ENCODE measurements at regions not wholly inside any gene's neighbourhood (a gene's known extent, or its start where the extent isn't known, plus 50 kb on each side); places are given as distances from the start of the nearest gene placed in this dataset.

GRCh38 chr5:143755966-143756365, 56.0 kb upstream of the HMHB1 start:
- H4K20me1 ChIP-seq (replicated peaks in 1 of 2; ENCODE audit: control insufficient read depth in 1 of 2, insufficient read depth in 2 of 2, low read length in 2 of 2): no peaks in the 10 kb centered on the region
- H2BK20ac ChIP-seq (ENCODE audit: low read length): no peak overlapping the region
- peaks cover 0 to 5% (median 0%) of the 10 kb centered on the region in 4 experiments; a peak in 2 of 7 replicates for H3K4me1 ChIP-seq (replicated peaks in 1 of 4; ENCODE audit: control insufficient read depth in 3 of 4, insufficient read depth in 4 of 4, low read length in 3 of 4)
- no peaks in the 10 kb centered on the region for H3K27me3 ChIP-seq (replicated peaks in 1 of 4; ENCODE audit: control insufficient read depth in 3 of 4, extremely low read depth in 1 of 4, insufficient read depth in 3 of 4, low read length in 3 of 4)
- 71% methylated on average over 1 of the region's 1 CpG; no CpG with 5 or more reads in 1 of the 2 experiments for WGBS, 2 experiments (ENCODE audit: extremely low coverage in 1 of 2, insufficient coverage in 1 of 2, insufficient read length in 1 of 2, insufficient replicate concordance in 2 of 2, low coverage in 1 of 2, low lambda C conversion rate in 2 of 2, missing lambda C conversion rate in 1 of 2)
- H3K4me2 ChIP-seq (ENCODE audit: insufficient read depth in 1 of 2, low read depth in 2 of 2, low read length in 2 of 2): no peak overlapping the region
- no peak overlapping the region for H2BK5ac ChIP-seq (ENCODE audit: low read depth, low read length)
- FAIRE-seq (no peak), DNase-seq (ENCODE audit: low read depth in 1 of 2, low spot score in 2 of 2) (no peak)
- no peaks in the 10 kb centered on the region for H3K23me2 ChIP-seq (ENCODE audit: low read depth, low read length)
- H4K8ac ChIP-seq (ENCODE audit: extremely low read depth, insufficient read depth, low read length): no peak overlapping the region
- no peak overlapping the region for H4K5ac ChIP-seq (ENCODE audit: insufficient read length, low read depth, low read length)
- H2BK120ac ChIP-seq (replicated peaks; ENCODE audit: low read depth, low read length): no peak overlapping the region
- no peak overlapping the region for H3K18ac ChIP-seq (ENCODE audit: extremely low read depth, low read length)
- no peaks in the 10 kb centered on the region for H3K79me1 ChIP-seq (ENCODE audit: low read depth, low read length)
- ChIA-PET CTCF (ENCODE audit: partially characterized antibody) (no interaction called here), POLR2A (ENCODE audit: partially characterized antibody) (no interaction called here)
- H4K91ac ChIP-seq (replicated peaks; ENCODE audit: insufficient read length, low read length): no peak overlapping the region
- no peak overlapping the region for H2BK15ac ChIP-seq (ENCODE audit: low read length)
- no peak overlapping the region for H3K9ac ChIP-seq (replicated peaks in 1 of 4; ENCODE audit: extremely low read depth in 1 of 4, low read depth in 3 of 4, low read length in 3 of 4)
- H3K9me3 ChIP-seq (ENCODE audit: insufficient read depth in 2 of 2, low read depth in 1 of 2, low read length in 1 of 2): no peaks in the 10 kb centered on the region
- no peak overlapping the region for H2AFZ ChIP-seq (ENCODE audit: low read length)
- H3K4me3 ChIP-seq (ENCODE audit: extremely low read depth in 1 of 4, insufficient read depth in 2 of 4, low read depth in 3 of 4, low read length in 4 of 4): no peak overlapping the region
- H3K36me3 ChIP-seq (ENCODE audit: control insufficient read depth in 2 of 4, insufficient read depth in 4 of 4, low read length in 3 of 4): no peaks in the 10 kb centered on the region
- H3K56ac ChIP-seq (replicated peaks; ENCODE audit: insufficient read length, low read depth, low read length): no peak overlapping the region
- no peak overlapping the region for H3K27ac ChIP-seq (ENCODE audit: low read depth, low read length)
- no peak overlapping the region for H3K23ac ChIP-seq (ENCODE audit: insufficient read length)
- H3K14ac ChIP-seq (ENCODE audit: insufficient read length): no peak overlapping the region
- H3K79me2 ChIP-seq (ENCODE audit: control insufficient read depth in 1 of 2, insufficient read depth in 2 of 2, low read length in 2 of 2): no peaks in the 10 kb centered on the region
- TF ChIP-seq CHD1 (IDR thresholded peaks at IDR 0.05; ENCODE audit: low read depth, low read length) (no peak), SIX5 (IDR thresholded peaks at IDR 0.05; ENCODE audit: low read depth, low read length) (no peak)
- H2BK12ac ChIP-seq (ENCODE audit: low read depth, low read length): no peak overlapping the region
- no peak overlapping the region for H3K4ac ChIP-seq (replicated peaks; ENCODE audit: insufficient read length, low read depth, low read length)
- H2AK5ac ChIP-seq (ENCODE audit: low read depth, low read length): no peak overlapping the region
